ENCODE measurements at regions not wholly inside any gene's neighbourhood (a gene's known extent, or its start where the extent isn't known, plus 50 kb on each side); places are given as distances from the start of the nearest gene placed in this dataset.

GRCh38 chr18:78912336-78912735 is 67.3 kb upstream of the SALL3 start:
- no peak for TF ChIP-seq CTCF (IDR thresholded peaks at IDR 0.05)
- TF ChIP-seq POLR2A (IDR thresholded peaks at IDR 0.05): no peak
